NCI-H446 (cell line): ENCODE measurements at regions not wholly inside any gene's neighbourhood (a gene's known extent, or its start where the extent isn't known, plus 50 kb on each side); places are given as distances from the start of the nearest gene placed in this dataset.

ENCODE experiments used
- DNase-seq, 2 experiments: peaks; one replicate each; lab custom pipeline; 2025; lab: John Stamatoyannopoulos, UW

- DNase-seq: no peak
These were observed 610.0 kb upstream of the GCFC2 start for GRCh38 chr2:76320716-76321115.

- no peak for DNase-seq
These were observed 608.2 kb upstream of the GCFC2 start for GRCh38 chr2:76318848-76319360.

GRCh38 chr2:76316691-76317090 lies 606.0 kb upstream of the GCFC2 start:
- no peak for DNase-seq

GRCh38 chr2:76314271-76315020 lies 603.7 kb upstream of the GCFC2 start:
- no peak for DNase-seq

GRCh38 chr2:76312236-76312635 lies 601.5 kb upstream of the GCFC2 start:
- DNase-seq: no peak

- DNase-seq: no peak
These were observed 601.0 kb upstream of the GCFC2 start for GRCh38 chr2:76311728-76312127.

- DNase-seq: no peak
These were observed 600.3 kb upstream of the GCFC2 start for GRCh38 chr2:76310894-76311633.

- DNase-seq: no peak
These were observed 596.8 kb upstream of the GCFC2 start for GRCh38 chr2:76307495-76307894.

- DNase-seq: no peak
These were observed 587.3 kb upstream of the GCFC2 start for GRCh38 chr2:76298041-76298440.

- DNase-seq: no peak
These were observed 585.7 kb upstream of the GCFC2 start for GRCh38 chr2:76296438-76296837.

GRCh38 chr2:76295762-76296161 lies 585.0 kb upstream of the GCFC2 start:
- peak in 1 of 2 experiments; percentile 8 for DNase-seq

GRCh38 chr2:76288598-76288997 lies 577.9 kb upstream of the GCFC2 start:
- no peak for DNase-seq

GRCh38 chr2:76288146-76288545 lies 577.4 kb upstream of the GCFC2 start:
- DNase-seq: no peak

- no peak for DNase-seq
These were observed 572.6 kb upstream of the GCFC2 start for GRCh38 chr2:76283350-76283749.

GRCh38 chr2:76281156-76281841 lies 570.6 kb upstream of the GCFC2 start:
- no peak for DNase-seq

- DNase-seq: no peak
These were observed 570.0 kb upstream of the GCFC2 start for GRCh38 chr2:76280686-76281085.

GRCh38 chr2:76279142-76279541 lies 568.4 kb upstream of the GCFC2 start:
- no peak for DNase-seq

GRCh38 chr2:76275788-76276187 lies 565.1 kb upstream of the GCFC2 start:
- DNase-seq: no peak

- no peak for DNase-seq
These were observed 564.0 kb upstream of the GCFC2 start for GRCh38 chr2:76274676-76275075.

GRCh38 chr2:76274160-76274559 lies 563.4 kb upstream of the GCFC2 start:
- DNase-seq: no peak

- DNase-seq: no peak
These were observed 559.5 kb upstream of the GCFC2 start for GRCh38 chr2:76270096-76270710.

- DNase-seq: peak in 1 of 2 experiments; percentile 44
These were observed 558.3 kb upstream of the GCFC2 start for GRCh38 chr2:76268902-76269620.
